Suprapubic skin (tissue), 4 donors: ENCODE measurements at regions not wholly inside any gene's neighbourhood (a gene's known extent, or its start where the extent isn't known, plus 50 kb on each side); places are given as distances from the start of the nearest gene placed in this dataset.

Experiments
- DNase-seq, 2 donors: peaks; one replicate each; pipeline ENCODE4 v3.0.0-alpha.2; 2019; ENCODE audit warnings: low spot score in 2 of 2
- H3K27ac ChIP-seq: fragments of 200-600 bp; sonication (generic); one replicate; pipeline ENCODE4 v1.5.1; 2019
- H3K27me3 ChIP-seq: fragments of 200-600 bp; sonication (generic); one replicate; pipeline ENCODE4 v1.5.1; 2019
- H3K36me3 ChIP-seq: fragments of 200-600 bp; sonication (generic); one replicate; pipeline ENCODE4 v1.5.1; 2019
- H3K4me1 ChIP-seq: fragments of 200-600 bp; sonication (generic); one replicate; pipeline ENCODE4 v1.5.1; 2019
- H3K4me3 ChIP-seq: fragments of 200-600 bp; sonication (generic); one replicate; pipeline ENCODE4 v1.5.1; 2019; ENCODE audit warnings: mild to moderate bottlenecking
- H3K9me3 ChIP-seq: fragments of 200-600 bp; sonication (generic); one replicate; pipeline ENCODE4 v1.5.1; 2019
- EP300 ChIP-seq: sonication (generic); formaldehyde crosslinking; IDR thresholded peaks from one replicate; pipeline ENCODE4 v1.6.1; 2017; ENCODE audit warnings: antibody characterized with exemption
- POLR2A ChIP-seq, 2 donors: fragments of 450-650 bp; IDR thresholded peaks; one replicate each; pipeline ENCODE4 v1.6.1; 2017; ENCODE audit warnings: antibody characterized with exemption in 2 of 2, mild to moderate bottlenecking in 2 of 2, moderate library complexity in 2 of 2
- POLR2AphosphoS5 ChIP-seq, 3 donors: sonication (generic); formaldehyde crosslinking; IDR thresholded peaks; one replicate each; pipeline ENCODE4 v1.6.1; 2017; ENCODE audit warnings: antibody characterized with exemption in 3 of 3
- WGBS: methylation state at CpG from one replicate; pipeline ENCODE4 v1.1.5; 2018; 5-methylcytosine and 5-hydroxymethylcytosine counted together
- TF ChIP-seq, protein P1 (sequence below), 2 donors: fragments of 200-600 bp in 1 of 2; fragments of 450-650 bp in 1 of 2; sonication (generic) in 1 of 2; IDR thresholded peaks; one replicate each; pipeline ENCODE4 v1.5.1; 2016 to 2019; ENCODE audit warnings: antibody characterized with exemption in 2 of 2, mild to moderate bottlenecking in 1 of 2, moderate library complexity in 1 of 2

DNA sequence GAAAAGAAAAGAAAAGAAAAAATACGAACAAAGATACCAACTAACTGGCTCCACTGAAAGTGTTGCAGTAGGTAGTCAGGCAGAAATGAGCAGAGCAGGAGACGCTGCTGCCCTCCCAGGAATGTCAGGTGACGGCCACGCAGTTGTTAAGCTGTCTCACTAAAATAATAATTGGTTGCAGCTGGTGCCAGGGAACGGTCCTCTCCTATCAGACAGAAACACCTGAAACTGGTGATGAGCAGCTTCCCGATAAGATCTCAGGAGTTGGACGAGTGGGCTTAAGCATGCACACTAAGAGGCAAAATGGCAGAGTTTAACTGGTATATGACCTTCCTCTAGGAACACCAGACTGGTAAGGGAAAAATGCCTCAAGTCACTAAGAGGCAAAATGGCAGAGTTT, 611.1 kb downstream of the ZEB2 start:
- no peaks in the 10 kb centered on the region for H3K4me1 ChIP-seq
- H3K27ac ChIP-seq, result no peak overlapping the region
- no peaks in the 10 kb centered on the region for H3K9me3 ChIP-seq
- no peak for DNase-seq
- H3K27me3 ChIP-seq, result no peaks in the 10 kb centered on the region
- H3K4me3 ChIP-seq, result no peak overlapping the region
- TF ChIP-seq EP300, result no peak
- TF ChIP-seq POLR2A (IDR thresholded peaks at IDR 0.05), result no peak
- no peak for TF ChIP-seq POLR2AphosphoS5 (IDR thresholded peaks at IDR 0.05)
- TF ChIP-seq, protein P1, sequence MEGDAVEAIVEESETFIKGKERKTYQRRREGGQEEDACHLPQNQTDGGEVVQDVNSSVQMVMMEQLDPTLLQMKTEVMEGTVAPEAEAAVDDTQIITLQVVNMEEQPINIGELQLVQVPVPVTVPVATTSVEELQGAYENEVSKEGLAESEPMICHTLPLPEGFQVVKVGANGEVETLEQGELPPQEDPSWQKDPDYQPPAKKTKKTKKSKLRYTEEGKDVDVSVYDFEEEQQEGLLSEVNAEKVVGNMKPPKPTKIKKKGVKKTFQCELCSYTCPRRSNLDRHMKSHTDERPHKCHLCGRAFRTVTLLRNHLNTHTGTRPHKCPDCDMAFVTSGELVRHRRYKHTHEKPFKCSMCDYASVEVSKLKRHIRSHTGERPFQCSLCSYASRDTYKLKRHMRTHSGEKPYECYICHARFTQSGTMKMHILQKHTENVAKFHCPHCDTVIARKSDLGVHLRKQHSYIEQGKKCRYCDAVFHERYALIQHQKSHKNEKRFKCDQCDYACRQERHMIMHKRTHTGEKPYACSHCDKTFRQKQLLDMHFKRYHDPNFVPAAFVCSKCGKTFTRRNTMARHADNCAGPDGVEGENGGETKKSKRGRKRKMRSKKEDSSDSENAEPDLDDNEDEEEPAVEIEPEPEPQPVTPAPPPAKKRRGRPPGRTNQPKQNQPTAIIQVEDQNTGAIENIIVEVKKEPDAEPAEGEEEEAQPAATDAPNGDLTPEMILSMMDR (IDR thresholded peaks at IDR 0.05), result no peak
- 96% methylated on average over 6 of the region's 7 CpGs for WGBS
- H3K36me3 ChIP-seq, result no peaks in the 10 kb centered on the region

GRCh38 chr2:143907801-143908200, 612.1 kb downstream of the ZEB2 start:
- no peak for DNase-seq
- 88% methylated on average over 7 of the region's 7 CpGs for WGBS
- Histone ChIP-seq H3K36me3 (no peaks in the 10 kb centered on the region), H3K4me3 (no peak overlapping the region), H3K27me3 (no peaks in the 10 kb centered on the region), H3K9me3 (no peaks in the 10 kb centered on the region), H3K27ac (no peak overlapping the region), H3K4me1 (peaks cover 6% of the 10 kb centered on the region)
- TF ChIP-seq POLR2AphosphoS5 (IDR thresholded peaks at IDR 0.05), result no peak
- TF ChIP-seq, protein P1 (IDR thresholded peaks at IDR 0.05), result no peak
- no peak for TF ChIP-seq POLR2A (IDR thresholded peaks at IDR 0.05)
- no peak for TF ChIP-seq EP300

- no peaks in the 10 kb centered on the region for H3K36me3 ChIP-seq
- TF ChIP-seq EP300, result no peak
- TF ChIP-seq, protein P1 (IDR thresholded peaks at IDR 0.05), result no peak
- TF ChIP-seq POLR2AphosphoS5 (IDR thresholded peaks at IDR 0.05), result no peak
- H3K4me3 ChIP-seq, result no peak overlapping the region
- H3K27ac ChIP-seq, result no peak overlapping the region
- H3K27me3 ChIP-seq, result no peaks in the 10 kb centered on the region
- DNase-seq, result no peak
- no peaks in the 10 kb centered on the region for H3K9me3 ChIP-seq
- peaks cover 6% of the 10 kb centered on the region for H3K4me1 ChIP-seq
- whole genome bisulfite sequencing, result 89% methylated on average over 4 of the region's 4 CpGs
Measured at GRCh38 chr2:143906850-143907249, 613.1 kb downstream of the ZEB2 start.

DNA sequence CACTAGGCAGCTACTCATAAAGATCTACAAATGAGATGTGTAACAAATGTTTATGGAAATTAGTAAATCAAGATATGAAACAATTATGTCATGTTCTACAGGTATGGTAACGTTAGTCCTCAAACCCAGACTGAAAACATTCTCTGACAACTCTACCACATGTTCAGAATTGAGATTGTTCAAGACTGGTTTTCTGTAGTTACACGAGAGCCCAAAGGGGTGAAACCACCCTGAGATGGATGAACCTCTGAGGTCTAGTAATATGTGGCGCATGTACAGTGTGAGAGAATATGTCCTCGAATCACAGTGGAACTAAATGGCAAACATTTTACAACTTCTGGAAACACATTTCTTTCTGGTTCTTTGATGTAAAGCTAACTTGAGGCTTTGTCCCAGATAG, 614.3 kb downstream of the ZEB2 start:
- Histone ChIP-seq H3K4me1 (peaks cover 14% of the 10 kb centered on the region), H3K36me3 (no peaks in the 10 kb centered on the region), H3K9me3 (no peaks in the 10 kb centered on the region), H3K4me3 (no peak overlapping the region), H3K27me3 (no peaks in the 10 kb centered on the region), H3K27ac (no peak overlapping the region)
- TF ChIP-seq POLR2AphosphoS5 (IDR thresholded peaks at IDR 0.05) (no peak), EP300 (no peak), POLR2A (IDR thresholded peaks at IDR 0.05) (no peak)
- TF ChIP-seq, protein P1 (IDR thresholded peaks at IDR 0.05), result no peak
- WGBS, result 77% methylated on average over 4 of the region's 4 CpGs
- no peak for DNase-seq

GRCh38 chr2:143903172-143903856, 616.6 kb downstream of the ZEB2 start:
- Histone ChIP-seq H3K9me3 (no peaks in the 10 kb centered on the region), H3K27me3 (no peaks in the 10 kb centered on the region), H3K4me3 (no peak overlapping the region), H3K4me1 (peaks cover 14% of the 10 kb centered on the region), H3K27ac (no peak overlapping the region), H3K36me3 (no peaks in the 10 kb centered on the region)
- WGBS, result 48% methylated on average over 5 of the region's 5 CpGs
- no peak for DNase-seq
- no peak for TF ChIP-seq POLR2AphosphoS5 (IDR thresholded peaks at IDR 0.05)
- TF ChIP-seq EP300, result no peak
- TF ChIP-seq, protein P1 (IDR thresholded peaks at IDR 0.05), result no peak
- TF ChIP-seq POLR2A (IDR thresholded peaks at IDR 0.05), result no peak
